Activated naive CD4-positive, alpha-beta T cell treated with anti-CD3 and anti-CD28 coated beads, Interleukin-2, amount 10 ng/mL, durations not matched to agents 7 days and 5 days (primary cell): ENCODE measurements at regions not wholly inside any gene's neighbourhood (a gene's known extent, or its start where the extent isn't known, plus 50 kb on each side); places are given as distances from the start of the nearest gene placed in this dataset.
"Not testable (repeated sequence)": the region's sequence is repeated elsewhere in the genome, so short reads cannot be mapped to it uniquely, and the experiment has no call there.

Experiments used
- CTCF ChIA-PET: fragments of 350-600 bp; sonication (Branson Sonifier 250); formaldehyde crosslinking; loops from one replicate; lab custom pipeline; 2021; ENCODE audit warnings: antibody characterized with exemption; lab: Charles Lee
- DNase-seq: peaks from one replicate; pipeline ENCODE4 v3.0.0-alpha.2; 2020
- H3K27ac Mint-ChIP-seq: one replicate; pipeline ENCODE4 v1.8.0; 2021; ENCODE audit warnings: mild to moderate bottlenecking, moderate library complexity, mixed read lengths
- H3K27me3 Mint-ChIP-seq: one replicate; pipeline ENCODE4 v1.8.0; 2021; ENCODE audit warnings: mild to moderate bottlenecking, mixed read lengths
- H3K36me3 Mint-ChIP-seq: one replicate; pipeline ENCODE4 v1.8.0; 2021; ENCODE audit warnings: mixed read lengths
- H3K4me1 Mint-ChIP-seq: one replicate; pipeline ENCODE4 v1.8.0; 2021; ENCODE audit warnings: mixed read lengths
- H3K4me3 Mint-ChIP-seq: one replicate; pipeline ENCODE4 v1.8.0; 2021; ENCODE audit warnings: mild to moderate bottlenecking, moderate library complexity, mixed read lengths
- H3K9me3 Mint-ChIP-seq: one replicate; pipeline ENCODE4 v1.8.0; 2021; ENCODE audit warnings: mixed read lengths

GRCh38 chr10:84846658-84847316 is 518.4 kb downstream of the CCSER2 start:
- no peak overlapping the region for H3K4me3 Mint-ChIP-seq
- H3K27me3 Mint-ChIP-seq, result no peaks in the 10 kb centered on the region
- H3K36me3 Mint-ChIP-seq, result no peaks in the 10 kb centered on the region
- CTCF ChIA-PET, result no interaction called here
- no peaks in the 10 kb centered on the region for H3K4me1 Mint-ChIP-seq
- no peak for DNase-seq
- H3K27ac Mint-ChIP-seq, result no peak overlapping the region
- H3K9me3 Mint-ChIP-seq, result no peaks in the 10 kb centered on the region

- H3K4me3 Mint-ChIP-seq, result no peak overlapping the region
- H3K27me3 Mint-ChIP-seq, result no peaks in the 10 kb centered on the region
- CTCF ChIA-PET, result no interaction called here
- H3K9me3 Mint-ChIP-seq, result no peaks in the 10 kb centered on the region
- no peaks in the 10 kb centered on the region for H3K4me1 Mint-ChIP-seq
- no peak for DNase-seq
- no peaks in the 10 kb centered on the region for H3K36me3 Mint-ChIP-seq
- H3K27ac Mint-ChIP-seq, result no peak overlapping the region
Measured at GRCh38 chr10:84848967-84849366, 520.6 kb downstream of the CCSER2 start.

GRCh38 chr10:84850826-84851225 is 522.4 kb downstream of the CCSER2 start:
- Mint-ChIP-seq H3K27ac (no peak overlapping the region), H3K27me3 (no peaks in the 10 kb centered on the region), H3K4me3 (no peak overlapping the region), H3K4me1 (no peaks in the 10 kb centered on the region), H3K36me3 (no peaks in the 10 kb centered on the region), H3K9me3 (no peaks in the 10 kb centered on the region)
- DNase-seq, result no peak
- CTCF ChIA-PET, result no interaction called here

- Mint-ChIP-seq H3K4me3 (no peak overlapping the region), H3K36me3 (no peaks in the 10 kb centered on the region), H3K27ac (no peak overlapping the region), H3K27me3 (no peaks in the 10 kb centered on the region), H3K9me3 (no peaks in the 10 kb centered on the region), H3K4me1 (no peaks in the 10 kb centered on the region)
- CTCF ChIA-PET, result no interaction called here
- no peak for DNase-seq
Measured at GRCh38 chr10:84854439-84854838, 526.0 kb downstream of the CCSER2 start.

GRCh38 chr10:84860855-84861254 is 532.5 kb downstream of the CCSER2 start:
- Mint-ChIP-seq H3K4me3 (no peak overlapping the region), H3K27ac (no peak overlapping the region), H3K36me3 (no peaks in the 10 kb centered on the region), H3K4me1 (no peaks in the 10 kb centered on the region), H3K27me3 (peaks cover 6% of the 10 kb centered on the region), H3K9me3 (no peaks in the 10 kb centered on the region)
- DNase-seq, result no peak
- CTCF ChIA-PET, result no interaction called here

GRCh38 chr10:84862551-84862950 is 534.2 kb downstream of the CCSER2 start:
- H3K4me3 Mint-ChIP-seq, result no peak overlapping the region
- CTCF ChIA-PET, result no interaction called here
- H3K36me3 Mint-ChIP-seq, result no peaks in the 10 kb centered on the region
- H3K27me3 Mint-ChIP-seq, result peaks cover 11% of the 10 kb centered on the region
- H3K9me3 Mint-ChIP-seq, result no peaks in the 10 kb centered on the region
- DNase-seq, result no peak
- no peak overlapping the region for H3K27ac Mint-ChIP-seq
- H3K4me1 Mint-ChIP-seq, result no peaks in the 10 kb centered on the region

- Mint-ChIP-seq H3K27me3 (peaks cover 11% of the 10 kb centered on the region), H3K4me3 (no peak overlapping the region)
Measured at GRCh38 chr10:84863675-84864074, 535.3 kb downstream of the CCSER2 start.

GRCh38 chr10:84876116-84876999 is 548.0 kb downstream of the CCSER2 start:
- Mint-ChIP-seq H3K36me3 (no peaks in the 10 kb centered on the region), H3K27ac (no peak overlapping the region), H3K27me3 (no peaks in the 10 kb centered on the region), H3K4me1 (no peaks in the 10 kb centered on the region), H3K9me3 (no peaks in the 10 kb centered on the region), H3K4me3 (no peak overlapping the region)
- DNase-seq, result no peak
- CTCF ChIA-PET, result no interaction called here

More at GRCh38 chr10:84863675-84864074, 535.3 kb downstream of the CCSER2 start:
- H3K4me1 Mint-ChIP-seq, result no peaks in the 10 kb centered on the region
- DNase-seq, result no peak
- H3K27ac Mint-ChIP-seq, result no peak overlapping the region
- no peaks in the 10 kb centered on the region for H3K36me3 Mint-ChIP-seq
- CTCF ChIA-PET, result interaction anchor here (0.5 kb wide), 1 partner anchor 81 kb away, joined by 3 read pairs; no protein-coding TSS in a partner anchor
- no peaks in the 10 kb centered on the region for H3K9me3 Mint-ChIP-seq

GRCh38 chr10:84879991-84880390 is 551.6 kb downstream of the CCSER2 start:
- Mint-ChIP-seq H3K9me3 (no peaks in the 10 kb centered on the region), H3K27me3 (no peaks in the 10 kb centered on the region), H3K4me3 (no peak overlapping the region), H3K36me3 (no peaks in the 10 kb centered on the region), H3K4me1 (no peaks in the 10 kb centered on the region), H3K27ac (no peak overlapping the region)
- no peak for DNase-seq
- CTCF ChIA-PET, result no interaction called here

- CTCF ChIA-PET, H3K27me3 Mint-ChIP-seq, H3K36me3 Mint-ChIP-seq, H3K9me3 Mint-ChIP-seq, H3K4me1 Mint-ChIP-seq, H3K4me3 Mint-ChIP-seq, H3K27ac Mint-ChIP-seq, DNase-seq: not testable (repeated sequence)
Measured at GRCh38 chr10:84881696-84882095, 553.3 kb downstream of the CCSER2 start.

GRCh38 chr10:84890706-84891105 is 562.3 kb downstream of the CCSER2 start:
- H3K9me3 Mint-ChIP-seq, result no peaks in the 10 kb centered on the region
- H3K4me3 Mint-ChIP-seq, result no peak overlapping the region
- no peaks in the 10 kb centered on the region for H3K27me3 Mint-ChIP-seq
- no peaks in the 10 kb centered on the region for H3K4me1 Mint-ChIP-seq
- H3K36me3 Mint-ChIP-seq, result no peaks in the 10 kb centered on the region
- CTCF ChIA-PET, result no interaction called here
- H3K27ac Mint-ChIP-seq, result no peak overlapping the region
- DNase-seq, result no peak

- H3K4me1 Mint-ChIP-seq, result no peaks in the 10 kb centered on the region
- no peaks in the 10 kb centered on the region for H3K9me3 Mint-ChIP-seq
- CTCF ChIA-PET, result no interaction called here
- H3K4me3 Mint-ChIP-seq, result no peak overlapping the region
- no peaks in the 10 kb centered on the region for H3K36me3 Mint-ChIP-seq
- no peak for DNase-seq
- H3K27me3 Mint-ChIP-seq, result no peaks in the 10 kb centered on the region
- H3K27ac Mint-ChIP-seq, result no peak overlapping the region
Measured at GRCh38 chr10:84891631-84892030, 563.2 kb downstream of the CCSER2 start.

GRCh38 chr10:84895541-84895940 is 567.2 kb downstream of the CCSER2 start:
- Mint-ChIP-seq H3K27me3 (no peaks in the 10 kb centered on the region), H3K9me3 (no peaks in the 10 kb centered on the region), H3K27ac (no peak overlapping the region), H3K4me3 (no peak overlapping the region), H3K4me1 (no peaks in the 10 kb centered on the region), H3K36me3 (no peaks in the 10 kb centered on the region)
- CTCF ChIA-PET, result no interaction called here
- no peak for DNase-seq

GRCh38 chr10:84896909-84897308 is 568.5 kb downstream of the CCSER2 start:
- Mint-ChIP-seq H3K36me3 (no peaks in the 10 kb centered on the region), H3K4me3 (no peak overlapping the region), H3K27ac (no peak overlapping the region), H3K9me3 (no peaks in the 10 kb centered on the region), H3K27me3 (no peaks in the 10 kb centered on the region), H3K4me1 (no peaks in the 10 kb centered on the region)
- DNase-seq, result no peak
- CTCF ChIA-PET, result no interaction called here

GRCh38 chr10:84899268-84899667 is 570.9 kb downstream of the CCSER2 start:
- Mint-ChIP-seq H3K27me3 (no peaks in the 10 kb centered on the region), H3K4me1 (no peaks in the 10 kb centered on the region), H3K27ac (no peak overlapping the region), H3K36me3 (no peaks in the 10 kb centered on the region), H3K9me3 (no peaks in the 10 kb centered on the region), H3K4me3 (no peak overlapping the region)
- CTCF ChIA-PET, result no interaction called here
- DNase-seq, result no peak
